Endodermal cell (in vitro differentiated cells): ENCODE measurements at regions not wholly inside any gene's neighbourhood (a gene's known extent, or its start where the extent isn't known, plus 50 kb on each side); places are given as distances from the start of the nearest gene placed in this dataset.

ENCODE experiments used
- DNase-seq: peaks from one replicate; pipeline ENCODE4 v3.0.0-alpha.2; 2017
- H3K27ac ChIP-seq: 2 replicates; pipeline ENCODE4 v1.5.1; 2013; ENCODE audit warnings: mild to moderate bottlenecking, low read depth, low read length, moderate library complexity
- H3K27me3 ChIP-seq: 2 replicates; pipeline ENCODE4 v1.6.1; 2013; ENCODE audit warnings: mild to moderate bottlenecking, low read length, moderate library complexity; ENCODE audit not compliant: insufficient read depth, control insufficient read depth, poor library complexity, severe bottlenecking
- H3K36me3 ChIP-seq: 2 replicates; pipeline ENCODE4 v1.7.0; 2013; ENCODE audit warnings: mild to moderate bottlenecking, low read length, moderate library complexity; ENCODE audit not compliant: control insufficient read depth, insufficient read depth
- H3K4me1 ChIP-seq: one replicate; pipeline ENCODE4 v1.7.0; 2013; ENCODE audit warnings: low read length; ENCODE audit not compliant: control insufficient read depth, insufficient read depth
- H3K4me3 ChIP-seq: 2 replicates; pipeline ENCODE4 v1.5.1; 2013; ENCODE audit warnings: mild to moderate bottlenecking, low read length, moderate library complexity
- H3K9ac ChIP-seq: 2 replicates; pipeline ENCODE4 v1.6.1; 2013; ENCODE audit warnings: mild to moderate bottlenecking, low read length, moderate library complexity; ENCODE audit not compliant: poor library complexity, severe bottlenecking; ENCODE audit errors: extremely low read depth
- H3K9me3 ChIP-seq: 2 replicates; pipeline ENCODE4 v1.6.1; 2013; ENCODE audit warnings: mild to moderate bottlenecking, low read length, moderate library complexity; ENCODE audit not compliant: control insufficient read depth
- H3K27ac Mint-ChIP-seq: 2 replicates; pipeline ENCODE4 v1.8.0; 2020; ENCODE audit warnings: mixed read lengths
- H3K27me3 Mint-ChIP-seq: 2 replicates; pipeline ENCODE4 v1.8.0; 2021; ENCODE audit warnings: mild to moderate bottlenecking, mixed read lengths; ENCODE audit not compliant: insufficient read depth
- H3K36me3 Mint-ChIP-seq: 2 replicates; pipeline ENCODE4 v1.8.0; 2020; ENCODE audit warnings: low read depth, mixed read lengths
- H3K4me1 Mint-ChIP-seq: 2 replicates; pipeline ENCODE4 v1.8.0; 2020; ENCODE audit warnings: mixed read lengths
- H3K4me3 Mint-ChIP-seq: 2 replicates; pipeline ENCODE4 v1.8.0; 2020; ENCODE audit warnings: mild to moderate bottlenecking, moderate library complexity, mixed read lengths
- H3K9me3 Mint-ChIP-seq: 2 replicates; pipeline ENCODE4 v1.8.0; 2020; ENCODE audit warnings: mild to moderate bottlenecking, mixed read lengths
- CTCF ChIP-seq: fragments of 200-600 bp; sonication (generic); conservative IDR thresholded peaks from 2 replicates; pipeline ENCODE4 v1.5.0; 2021; ENCODE audit warnings: antibody characterized with exemption, mild to moderate bottlenecking
- WGBS, 2 experiments: methylation state at CpG; one replicate each; pipeline versions ENCODE4 v1.1.5 to v1.1.7; 2013; ENCODE audit warnings: missing lambda C conversion rate in 2 of 2, mixed read lengths in 1 of 2; ENCODE audit not compliant: insufficient coverage in 1 of 2, insufficient read length in 1 of 2; 5-methylcytosine and 5-hydroxymethylcytosine counted together

- peak; percentile 45 for TF ChIP-seq CTCF
- WGBS, 2 experiments, result 82 to 89% methylated on average over 3 to 4 of the region's 4 CpGs
- no peak overlapping the region for H3K4me3 Mint-ChIP-seq
These were observed 554.3 kb downstream of the ZEB2 start for GRCh38 chr2:143965493-143966164.

DNA sequence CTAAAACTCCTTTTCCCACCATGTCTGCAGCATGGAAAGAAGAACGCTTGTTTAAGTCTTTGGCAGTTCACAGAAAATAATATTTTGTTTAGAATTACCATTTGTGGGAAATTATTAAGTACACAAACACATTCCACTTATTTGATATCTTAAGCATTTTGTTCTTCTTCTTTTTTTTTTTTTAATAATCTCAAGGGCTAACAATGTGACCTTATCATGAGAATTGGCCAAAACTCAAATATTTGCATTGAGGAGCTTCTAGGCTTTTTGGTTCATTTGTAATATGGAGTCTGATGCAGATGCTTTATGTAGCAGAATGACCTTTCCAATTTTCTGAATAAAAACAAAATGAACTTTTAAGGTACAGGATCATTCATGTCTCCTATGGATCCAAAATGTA, 555.0 kb downstream of the ZEB2 start:
- Mint-ChIP-seq H3K27me3 (no peaks in the 10 kb centered on the region), H3K27ac (no peak overlapping the region), H3K36me3 (no peaks in the 10 kb centered on the region), H3K4me1 (peaks cover 29% of the 10 kb centered on the region), H3K4me3 (no peak overlapping the region), H3K9me3 (no peaks in the 10 kb centered on the region)
- no peak overlapping the region for H3K4me3 ChIP-seq
- no peak overlapping the region for H3K9ac ChIP-seq
- peaks cover 15% of the 10 kb centered on the region for H3K4me1 ChIP-seq
- no peak for DNase-seq
- no peaks in the 10 kb centered on the region for H3K9me3 ChIP-seq
- no peaks in the 10 kb centered on the region for H3K27me3 ChIP-seq
- TF ChIP-seq CTCF, result no peak
- WGBS, 2 experiments, result 60% methylated on average over 1 of the region's 1 CpG; no CpG with 5 or more reads in 1 of the 2 experiments
- H3K27ac ChIP-seq, result no peak overlapping the region
- H3K36me3 ChIP-seq, result no peaks in the 10 kb centered on the region

More at GRCh38 chr2:143965493-143966164, 554.3 kb downstream of the ZEB2 start:
- DNase-seq, result peak; percentile 60
- Histone ChIP-seq H3K4me3 (no peak overlapping the region), H3K27ac (no peak overlapping the region), H3K9me3 (no peaks in the 10 kb centered on the region), H3K27me3 (no peaks in the 10 kb centered on the region), H3K4me1 (peaks cover 15% of the 10 kb centered on the region), H3K36me3 (no peaks in the 10 kb centered on the region), H3K9ac (no peak overlapping the region)
- H3K9me3 Mint-ChIP-seq, result no peaks in the 10 kb centered on the region
- H3K4me1 Mint-ChIP-seq, result peaks cover 22% of the 10 kb centered on the region
- no peaks in the 10 kb centered on the region for H3K36me3 Mint-ChIP-seq
- H3K27me3 Mint-ChIP-seq, result no peaks in the 10 kb centered on the region
- H3K27ac Mint-ChIP-seq, result no peak overlapping the region

GRCh38 chr2:143960177-143960576, 559.7 kb downstream of the ZEB2 start:
- Histone ChIP-seq H3K27ac (no peak overlapping the region), H3K9ac (no peak overlapping the region), H3K9me3 (no peaks in the 10 kb centered on the region), H3K4me1 (peaks cover 5% of the 10 kb centered on the region), H3K27me3 (no peaks in the 10 kb centered on the region), H3K4me3 (peak overlapping the region; percentile 14), H3K36me3 (no peaks in the 10 kb centered on the region)
- Mint-ChIP-seq H3K4me3 (no peak overlapping the region), H3K4me1 (peaks cover 20% of the 10 kb centered on the region), H3K27me3 (no peaks in the 10 kb centered on the region), H3K9me3 (no peaks in the 10 kb centered on the region), H3K27ac (no peak overlapping the region), H3K36me3 (no peaks in the 10 kb centered on the region)
- DNase-seq, result no peak
- no peak for TF ChIP-seq CTCF
